ENCODE measurements at regions not wholly inside any gene's neighbourhood (a gene's known extent, or its start where the extent isn't known, plus 50 kb on each side); places are given as distances from the start of the nearest gene placed in this dataset.
"Not testable (repeated sequence)": the region's sequence is repeated elsewhere in the genome, so short reads cannot be mapped to it uniquely, and the experiment has no call there.

GRCh38 chr7:16369855-16370254 lies 51.5 kb downstream of the CRPPA start:
- Histone ChIP-seq H3K27ac (no peak overlapping the region), H3K9me3 (no peaks in the 10 kb centered on the region), H3K27me3 (no peaks in the 10 kb centered on the region), H3K4me1 (no peaks in the 10 kb centered on the region), H3K36me3 (no peaks in the 10 kb centered on the region), H3K4me2 (no peak overlapping the region), H4K20me1 (no peaks in the 10 kb centered on the region), H3K9ac (no peak overlapping the region), H3K4me3 (no peak overlapping the region)
- TF ChIP-seq Cebpa-rat (IDR thresholded peaks at IDR 0.05): no peak

DNA sequence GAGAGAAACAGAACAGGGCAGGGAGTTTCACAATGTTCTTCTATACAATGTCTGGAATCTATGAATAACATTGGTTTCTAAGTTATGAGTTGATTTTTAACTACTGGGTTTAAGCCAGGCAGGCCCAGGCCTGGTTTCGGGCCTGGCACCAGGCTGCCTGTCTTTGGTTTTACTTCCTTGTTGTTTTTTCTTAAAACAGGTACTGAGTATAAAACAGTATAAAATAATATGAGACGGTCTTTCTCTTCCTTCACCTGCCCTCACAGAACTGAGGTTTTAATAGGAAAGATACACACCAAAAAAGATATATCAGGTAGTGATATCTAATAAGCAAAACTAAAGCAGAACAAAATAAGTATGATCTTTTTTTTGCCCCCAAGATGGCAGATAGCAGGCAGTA lies 52.0 kb downstream of the CRPPA start:
- H3K9me3 ChIP-seq, H4K20me1 ChIP-seq, H3K27ac ChIP-seq, H3K36me3 ChIP-seq, H3K4me2 ChIP-seq, H3K4me1 ChIP-seq, H3K9ac ChIP-seq, H3K27me3 ChIP-seq, H3K4me3 ChIP-seq: not testable (repeated sequence)

GRCh38 chr7:16368885-16369284 lies 52.5 kb downstream of the CRPPA start:
- Histone ChIP-seq H3K4me1 (no peaks in the 10 kb centered on the region), H3K36me3 (no peaks in the 10 kb centered on the region), H3K4me2 (no peak overlapping the region), H3K27me3 (no peaks in the 10 kb centered on the region), H3K4me3 (no peak overlapping the region), H3K9ac (no peak overlapping the region), H3K27ac (no peak overlapping the region), H3K9me3 (no peaks in the 10 kb centered on the region), H4K20me1 (no peaks in the 10 kb centered on the region)
- TF ChIP-seq Cebpa-rat (IDR thresholded peaks at IDR 0.05): no peak

- no peak overlapping the region for H3K27ac ChIP-seq
- H3K4me3 ChIP-seq: no peak overlapping the region
- H3K9me3 ChIP-seq: no peaks in the 10 kb centered on the region
- no peaks in the 10 kb centered on the region for H4K20me1 ChIP-seq
- H3K4me1 ChIP-seq: no peaks in the 10 kb centered on the region
- H3K9ac ChIP-seq: no peak overlapping the region
- no peak for TF ChIP-seq Cebpa-rat (IDR thresholded peaks at IDR 0.05)
- no peaks in the 10 kb centered on the region for H3K36me3 ChIP-seq
- H3K4me2 ChIP-seq: no peak overlapping the region
- no peaks in the 10 kb centered on the region for H3K27me3 ChIP-seq
Observed at GRCh38 chr7:16367115-16367514, 54.2 kb downstream of the CRPPA start.

DNA sequence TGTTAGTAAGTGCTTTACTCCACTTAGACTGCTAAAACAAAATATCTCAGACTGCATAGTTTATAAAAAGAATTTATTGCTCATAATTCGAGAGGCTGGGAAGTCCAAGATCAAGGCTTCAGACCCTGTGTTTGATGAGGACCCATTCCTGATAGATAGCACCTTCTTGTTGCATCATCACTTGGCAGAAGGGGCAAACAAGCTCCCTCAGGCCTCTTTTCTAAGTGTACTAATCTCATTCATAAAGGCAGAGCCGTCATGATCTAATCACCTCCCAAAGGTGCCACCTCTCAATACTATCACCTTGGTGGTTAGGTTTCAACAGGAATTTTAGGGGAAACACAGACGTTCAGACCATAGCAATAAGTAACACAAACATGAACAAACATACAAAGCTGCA lies 55.4 kb downstream of the CRPPA start:
- TF ChIP-seq Cebpa-rat (IDR thresholded peaks at IDR 0.05): no peak

DNA sequence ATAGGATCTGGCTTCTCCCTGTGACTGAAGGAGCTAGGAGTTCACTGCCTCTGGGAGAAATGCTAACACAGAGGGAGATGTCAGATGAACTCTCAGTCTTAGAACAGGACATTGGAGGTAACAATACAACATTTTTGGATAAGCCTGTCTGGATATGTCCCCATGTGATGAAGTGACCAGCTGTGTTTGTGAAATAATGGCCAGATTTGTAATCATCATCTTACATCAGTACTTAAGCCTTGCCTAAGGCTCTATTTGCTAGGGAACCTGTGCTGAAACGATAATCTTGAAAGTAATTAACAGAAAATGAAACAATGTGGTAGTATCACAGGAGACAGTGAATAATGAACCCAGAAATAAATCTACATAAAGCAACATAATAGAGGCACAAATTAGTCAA lies 56.2 kb downstream of the CRPPA start:
- Histone ChIP-seq H4K20me1 (no peaks in the 10 kb centered on the region), H3K27me3 (no peaks in the 10 kb centered on the region), H3K4me2 (no peak overlapping the region), H3K9me3 (no peaks in the 10 kb centered on the region), H3K9ac (no peak overlapping the region), H3K36me3 (no peaks in the 10 kb centered on the region), H3K4me3 (no peak overlapping the region), H3K4me1 (no peaks in the 10 kb centered on the region), H3K27ac (no peak overlapping the region)
- TF ChIP-seq Cebpa-rat (IDR thresholded peaks at IDR 0.05): no peak

More for the DNA sequence above, 55.4 kb downstream of the CRPPA start:
- Histone ChIP-seq H3K36me3 (no peaks in the 10 kb centered on the region), H3K4me2 (no peak overlapping the region), H3K9ac (no peak overlapping the region), H4K20me1 (no peaks in the 10 kb centered on the region), H3K9me3 (no peaks in the 10 kb centered on the region), H3K27ac (no peak overlapping the region), H3K4me3 (no peak overlapping the region), H3K4me1 (no peaks in the 10 kb centered on the region), H3K27me3 (no peaks in the 10 kb centered on the region)

- Histone ChIP-seq H3K4me1 (0 out of 2 replicates have a peak, but pooled peaks cover 6% of the 10 kb centered on the region), H3K27ac (no peak overlapping the region), H3K9ac (no peak overlapping the region), H3K4me3 (no peak overlapping the region), H3K9me3 (no peaks in the 10 kb centered on the region), H3K36me3 (no peaks in the 10 kb centered on the region), H4K20me1 (no peaks in the 10 kb centered on the region), H3K4me2 (no peak overlapping the region), H3K27me3 (no peaks in the 10 kb centered on the region)
- TF ChIP-seq Cebpa-rat (IDR thresholded peaks at IDR 0.05): no peak
Observed at GRCh38 chr7:16359216-16359615, 62.1 kb downstream of the CRPPA start.

GRCh38 chr7:16357921-16358320 lies 63.4 kb downstream of the CRPPA start:
- Histone ChIP-seq H3K9ac (no peak overlapping the region), H3K36me3 (no peaks in the 10 kb centered on the region), H3K4me1 (0 out of 2 replicates have a peak, but pooled peaks cover 6% of the 10 kb centered on the region), H3K9me3 (no peaks in the 10 kb centered on the region), H3K27me3 (no peaks in the 10 kb centered on the region), H3K27ac (no peak overlapping the region), H3K4me3 (no peak overlapping the region), H3K4me2 (no peak overlapping the region), H4K20me1 (no peaks in the 10 kb centered on the region)
- TF ChIP-seq Cebpa-rat (IDR thresholded peaks at IDR 0.05): no peak

DNA sequence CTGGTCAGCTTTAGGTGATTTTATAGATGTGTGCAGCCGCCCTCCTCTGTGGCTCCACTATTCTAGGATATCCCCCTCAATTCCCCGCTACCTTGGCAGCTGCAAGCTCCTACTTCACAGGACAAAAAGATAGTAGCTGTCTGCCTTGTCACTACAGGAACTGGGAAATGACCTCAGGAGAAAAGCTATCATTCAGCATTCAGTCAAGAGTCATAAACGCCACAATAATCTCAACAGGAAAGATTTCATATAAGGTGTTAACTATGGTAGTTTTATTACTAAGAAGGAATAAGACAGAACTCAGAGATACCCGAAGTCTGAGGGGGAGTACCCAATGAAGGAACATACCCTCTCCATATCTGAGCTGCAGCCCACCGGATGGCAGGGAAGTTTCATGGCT lies 63.9 kb downstream of the CRPPA start:
- Histone ChIP-seq H3K36me3 (no peaks in the 10 kb centered on the region), H3K9ac (no peak overlapping the region), H4K20me1 (no peaks in the 10 kb centered on the region), H3K4me3 (no peak overlapping the region), H3K27ac (no peak overlapping the region), H3K4me1 (0 out of 2 replicates have a peak, but pooled peaks cover 6% of the 10 kb centered on the region), H3K4me2 (no peak overlapping the region), H3K27me3 (no peaks in the 10 kb centered on the region), H3K9me3 (no peaks in the 10 kb centered on the region)
- TF ChIP-seq Cebpa-rat (IDR thresholded peaks at IDR 0.05): no peak

- Histone ChIP-seq H3K36me3 (no peaks in the 10 kb centered on the region), H3K27ac (no peak overlapping the region), H3K9me3 (no peaks in the 10 kb centered on the region), H3K4me2 (no peak overlapping the region), H3K4me3 (no peak overlapping the region), H3K27me3 (no peaks in the 10 kb centered on the region), H3K9ac (no peak overlapping the region), H4K20me1 (no peaks in the 10 kb centered on the region), H3K4me1 (0 out of 2 replicates have a peak, but pooled peaks cover 6% of the 10 kb centered on the region)
- TF ChIP-seq Cebpa-rat (IDR thresholded peaks at IDR 0.05): no peak
Observed at GRCh38 chr7:16356301-16356958, 64.9 kb downstream of the CRPPA start.

DNA sequence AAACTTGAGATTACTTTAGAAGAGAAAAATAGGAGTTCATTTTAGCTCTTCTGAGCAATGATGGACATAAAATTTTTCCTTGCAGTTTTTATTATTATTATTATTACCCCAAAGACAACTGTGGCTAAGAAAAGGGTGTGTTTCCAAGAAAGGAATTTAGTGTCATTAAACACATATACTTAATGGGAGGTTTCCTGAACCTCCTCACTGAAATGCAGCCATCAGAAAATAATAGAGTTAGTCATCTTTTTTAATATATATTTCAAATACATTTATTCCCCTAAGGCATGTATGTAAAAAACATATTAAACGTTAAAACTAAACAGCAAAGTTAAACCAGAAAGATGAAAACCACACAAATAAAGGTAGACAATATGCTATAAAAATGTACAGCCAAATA lies 66.8 kb downstream of the CRPPA start:
- no peak overlapping the region for H3K27ac ChIP-seq

More for the DNA sequence above, 66.8 kb downstream of the CRPPA start:
- H3K27me3 ChIP-seq: no peaks in the 10 kb centered on the region
- no peaks in the 10 kb centered on the region for H4K20me1 ChIP-seq
- H3K9ac ChIP-seq: no peak overlapping the region
- peaks cover 6% of the 10 kb centered on the region for H3K9me3 ChIP-seq
- H3K4me3 ChIP-seq: no peak overlapping the region
- no peak overlapping the region for H3K4me2 ChIP-seq
- H3K4me1 ChIP-seq: 0 out of 2 replicates have a peak, but pooled peaks cover 6% of the 10 kb centered on the region
- TF ChIP-seq Cebpa-rat (IDR thresholded peaks at IDR 0.05): no peak
- no peaks in the 10 kb centered on the region for H3K36me3 ChIP-seq
